ENCODE measurements at regions not wholly inside any gene's neighbourhood (a gene's known extent, or its start where the extent isn't known, plus 50 kb on each side); places are given as distances from the start of the nearest gene placed in this dataset.

DNA sequence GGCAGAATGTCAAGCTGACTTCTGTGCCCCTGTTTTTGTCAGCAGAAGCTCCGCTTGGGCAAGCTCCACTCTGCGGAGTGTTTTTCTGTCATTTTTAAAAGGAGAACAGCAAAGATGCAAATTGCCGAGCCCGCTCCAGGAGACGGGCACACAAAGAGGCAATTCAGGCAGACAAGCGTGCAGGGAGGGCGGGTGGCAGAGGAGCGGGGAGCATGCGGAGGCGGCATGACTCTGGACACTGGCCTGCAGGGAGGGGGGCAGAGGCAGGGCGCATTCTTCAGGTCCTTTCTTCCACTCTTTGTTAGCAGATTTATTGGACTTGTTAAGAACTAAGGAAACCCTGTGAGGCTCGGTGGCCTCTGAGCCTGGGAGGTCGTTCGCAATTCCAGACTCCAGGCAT is 187.3 kb upstream of the RMST start:
- no peak for DNase-seq (ENCODE audit: low read depth)

DNA sequence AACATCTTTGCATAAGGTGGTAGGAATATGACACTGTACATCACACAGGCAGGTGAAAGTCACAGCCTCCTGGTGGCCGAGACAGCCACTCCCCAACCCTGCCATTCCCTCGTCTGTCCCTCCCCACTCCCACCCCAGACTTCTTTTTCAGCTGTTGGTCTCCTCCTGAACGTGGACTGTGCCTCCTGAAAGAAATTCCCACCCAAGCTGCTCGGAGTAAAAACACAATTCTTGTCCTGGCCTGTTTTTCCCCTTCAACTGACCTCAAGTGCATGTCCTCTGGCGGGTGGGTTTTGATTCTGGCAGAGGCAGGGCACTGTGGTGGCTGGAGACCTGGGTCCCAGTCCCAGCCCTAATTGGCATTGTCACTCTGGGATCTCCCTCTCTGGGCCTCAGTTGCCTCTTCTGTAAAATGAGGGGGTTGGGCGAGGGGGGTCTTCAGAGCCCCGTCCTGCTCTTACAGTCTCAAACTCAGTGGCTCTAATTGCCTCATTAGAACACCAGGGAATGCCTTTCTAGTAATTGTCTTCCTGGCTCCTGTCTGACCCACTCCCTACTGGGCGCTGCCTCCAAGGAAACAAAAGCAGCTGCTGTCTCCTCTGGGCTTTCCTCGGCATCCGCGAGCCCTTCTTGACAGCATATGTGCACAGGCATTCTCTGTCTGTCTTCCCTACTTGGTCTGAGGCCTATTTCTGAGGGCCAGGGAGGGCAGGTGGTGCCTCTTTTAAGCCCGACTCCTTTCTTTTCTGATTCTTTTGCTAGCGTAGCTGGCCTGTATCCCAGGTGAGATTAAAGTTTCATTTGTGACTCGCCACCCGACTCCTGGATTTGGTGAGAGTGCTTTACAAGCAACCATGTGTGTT is 186.6 kb upstream of the RMST start:
- DNase-seq (ENCODE audit: low read depth): no peak

DNA sequence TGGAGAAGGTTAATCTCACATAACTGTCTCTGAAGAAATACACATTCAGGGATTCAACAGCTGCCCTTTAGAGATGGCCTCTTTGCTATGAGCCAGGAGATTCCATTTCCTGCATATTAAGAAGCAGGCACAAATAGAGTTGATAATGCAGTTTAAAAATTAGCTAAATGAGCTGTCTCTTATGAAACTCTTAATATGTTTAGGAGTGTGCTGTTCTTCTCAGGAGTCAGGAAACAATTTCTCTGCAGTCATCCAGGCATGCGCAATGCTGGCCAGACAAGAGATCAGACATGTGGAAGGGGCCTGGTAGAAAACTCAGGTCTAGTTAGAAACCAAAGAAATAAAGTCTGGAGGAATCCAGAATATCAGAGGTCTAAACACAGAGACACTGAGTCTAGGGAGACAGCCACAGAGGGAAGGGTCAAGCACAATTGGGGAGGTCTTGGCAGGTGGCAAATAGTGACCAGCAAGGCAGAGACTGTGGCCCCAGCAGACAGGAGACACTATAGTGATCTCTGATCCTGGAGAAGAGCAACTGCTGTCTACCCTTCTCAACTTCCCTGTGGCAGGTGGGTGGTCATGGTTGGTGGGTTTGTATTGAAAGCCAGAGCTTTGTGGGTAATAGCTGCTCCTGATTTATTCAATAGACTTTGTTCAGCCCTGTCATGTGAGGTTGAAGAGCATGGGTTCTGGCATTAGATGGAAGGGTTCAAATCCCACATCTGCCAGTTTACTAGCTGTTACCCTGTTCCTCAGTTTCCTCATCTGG is 185.8 kb upstream of the RMST start:
- no peak for DNase-seq (ENCODE audit: low read depth)

DNA sequence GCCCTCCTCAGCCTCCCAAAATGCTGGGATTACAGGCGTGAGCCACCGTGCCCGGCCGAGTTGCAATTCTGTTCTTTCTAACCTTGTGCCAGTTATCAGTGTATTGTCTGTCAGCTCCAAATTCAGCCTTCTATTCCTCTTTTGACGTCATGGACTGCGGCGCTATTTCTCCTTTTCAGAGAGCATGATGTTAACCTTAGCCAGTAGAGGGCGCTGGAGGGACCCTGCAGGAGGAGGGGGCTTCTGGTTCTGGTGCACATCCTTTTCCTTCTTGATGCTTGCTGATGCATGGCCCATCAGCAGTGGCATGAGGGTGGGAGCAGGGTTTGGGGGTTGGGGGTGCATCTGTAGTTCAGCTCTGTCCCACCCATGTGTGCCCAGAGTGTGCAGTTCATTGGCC is 179.3 kb upstream of the RMST start:
- no peak for DNase-seq (ENCODE audit: low read depth)

DNA sequence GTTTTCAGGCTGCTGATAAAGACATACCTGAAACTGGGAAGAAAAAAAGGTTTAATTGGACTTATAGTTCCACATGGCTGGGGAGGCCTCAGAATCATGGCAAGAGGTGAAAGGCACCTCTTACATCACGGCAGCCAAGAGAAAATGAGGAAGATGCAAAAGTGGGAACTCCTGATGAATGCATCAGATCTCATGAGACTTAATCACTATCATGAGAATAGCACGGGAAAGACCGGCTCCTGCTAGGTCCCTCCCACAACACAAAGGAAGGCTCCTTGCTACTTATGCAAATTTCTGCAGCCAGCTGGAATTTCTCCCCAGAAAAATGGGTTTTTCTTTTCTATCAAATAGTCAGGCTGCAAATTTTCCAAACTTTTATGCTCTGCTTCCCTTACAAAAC is 174.1 kb upstream of the RMST start:
- DNase-seq (ENCODE audit: low read depth): no peak

- no peak for DNase-seq (ENCODE audit: low read depth)
These were observed 170.0 kb upstream of the RMST start for GRCh38 chr12:97292588-97292987.

DNA sequence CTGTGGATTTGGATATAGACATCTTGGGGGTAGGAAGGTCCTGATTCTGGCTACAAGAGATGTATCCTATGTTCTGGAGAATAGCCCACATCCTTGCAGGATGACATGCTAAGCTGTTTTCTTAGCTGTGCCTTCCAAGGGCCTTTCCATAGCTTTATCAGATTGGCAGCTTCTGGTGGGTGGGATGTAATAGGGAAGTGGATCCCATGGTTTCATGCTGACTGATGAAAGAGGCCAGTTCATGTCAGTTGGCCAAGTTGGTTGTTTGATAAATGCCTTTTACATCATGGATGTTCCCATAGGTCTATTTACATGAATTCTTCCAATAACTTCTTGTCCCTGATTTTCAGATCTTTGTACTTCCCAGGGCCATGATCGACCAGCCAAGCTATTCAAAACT is 169.1 kb upstream of the RMST start:
- no peak for DNase-seq (ENCODE audit: low read depth)

DNA sequence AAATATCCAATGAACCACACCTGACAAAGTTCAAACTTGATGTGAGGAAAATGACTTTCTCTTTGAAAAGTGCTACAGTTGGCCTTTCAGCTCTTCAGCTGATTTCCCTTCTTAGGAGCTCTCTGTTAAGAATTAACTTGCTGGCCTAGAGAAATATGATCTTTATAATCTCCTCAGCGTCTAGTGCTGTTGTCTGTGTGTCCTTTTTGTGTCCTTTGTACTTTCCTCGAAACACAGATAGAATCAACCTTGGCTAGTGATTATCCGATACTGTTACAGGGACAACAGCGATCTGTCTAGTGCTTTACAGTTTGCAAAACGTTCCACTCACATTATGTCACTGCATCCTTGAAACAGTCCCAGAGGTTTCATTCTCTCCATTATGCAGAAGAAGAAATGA is 162.8 kb upstream of the RMST start:
- no peak for DNase-seq (ENCODE audit: low read depth)

DNA sequence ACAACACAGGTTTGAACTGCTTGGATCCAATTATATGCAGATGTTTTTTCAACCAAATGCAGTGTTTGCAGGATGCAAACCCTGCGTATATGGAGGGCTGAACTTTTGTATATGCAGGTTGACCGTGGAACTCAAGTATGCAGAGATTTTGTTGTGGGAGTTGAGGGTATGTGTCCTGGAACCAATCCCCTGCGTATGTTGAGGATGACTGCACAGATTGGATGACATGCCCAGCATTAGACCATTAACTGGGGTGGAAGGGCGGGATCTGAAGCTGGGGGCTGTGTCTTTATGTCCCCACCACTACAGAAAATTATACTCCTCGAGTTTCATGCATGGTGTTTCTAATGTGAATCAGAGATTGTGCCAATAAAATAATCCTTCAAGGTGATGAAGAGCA is 162.2 kb upstream of the RMST start:
- DNase-seq (ENCODE audit: low read depth): no peak

- DNase-seq (ENCODE audit: low read depth): no peak
These were observed 161.7 kb upstream of the RMST start for GRCh38 chr12:97300891-97301290.

GRCh38 chr12:97301576-97301975 is 161.0 kb upstream of the RMST start:
- no peak for DNase-seq (ENCODE audit: low read depth)

DNA sequence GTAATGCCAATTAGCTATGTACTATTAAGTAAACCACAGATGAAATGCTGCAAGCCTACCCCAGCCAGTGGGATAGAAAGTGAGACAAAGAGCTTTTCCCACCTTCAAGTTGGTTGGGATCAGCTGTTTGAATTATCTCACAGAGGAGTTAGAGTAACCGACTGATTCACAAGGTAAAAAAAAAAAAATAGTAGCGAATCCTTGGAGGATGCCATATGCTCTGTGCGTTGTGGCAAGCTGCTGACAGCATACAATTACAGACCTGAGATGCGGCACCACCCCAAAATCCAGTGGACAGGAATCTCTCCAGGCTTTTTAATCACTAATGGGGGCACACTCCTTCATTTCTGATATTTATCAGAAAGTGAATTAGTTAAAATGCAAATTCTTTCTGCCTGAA is 157.0 kb upstream of the RMST start:
- no peak for DNase-seq (ENCODE audit: low read depth)

DNA sequence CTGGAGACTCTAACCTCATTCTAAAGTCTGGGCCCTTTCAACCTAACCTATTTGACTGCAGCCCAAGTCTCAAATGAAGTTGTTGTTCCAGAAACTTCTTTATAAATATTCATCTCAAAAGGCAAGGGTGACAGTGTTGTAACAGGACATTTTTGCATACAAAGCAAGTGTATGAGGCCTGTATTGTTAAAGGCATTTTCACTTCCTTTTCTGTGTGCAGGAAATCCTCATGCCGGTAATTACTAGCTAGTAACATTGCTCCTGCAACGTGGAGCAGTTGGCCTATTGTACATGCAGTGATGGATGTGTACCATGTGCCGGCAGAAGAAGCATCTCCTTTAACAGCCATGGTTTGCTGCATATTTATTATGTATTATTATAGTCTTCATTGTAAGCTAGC is 156.5 kb upstream of the RMST start:
- DNase-seq (ENCODE audit: low read depth): no peak

DNA sequence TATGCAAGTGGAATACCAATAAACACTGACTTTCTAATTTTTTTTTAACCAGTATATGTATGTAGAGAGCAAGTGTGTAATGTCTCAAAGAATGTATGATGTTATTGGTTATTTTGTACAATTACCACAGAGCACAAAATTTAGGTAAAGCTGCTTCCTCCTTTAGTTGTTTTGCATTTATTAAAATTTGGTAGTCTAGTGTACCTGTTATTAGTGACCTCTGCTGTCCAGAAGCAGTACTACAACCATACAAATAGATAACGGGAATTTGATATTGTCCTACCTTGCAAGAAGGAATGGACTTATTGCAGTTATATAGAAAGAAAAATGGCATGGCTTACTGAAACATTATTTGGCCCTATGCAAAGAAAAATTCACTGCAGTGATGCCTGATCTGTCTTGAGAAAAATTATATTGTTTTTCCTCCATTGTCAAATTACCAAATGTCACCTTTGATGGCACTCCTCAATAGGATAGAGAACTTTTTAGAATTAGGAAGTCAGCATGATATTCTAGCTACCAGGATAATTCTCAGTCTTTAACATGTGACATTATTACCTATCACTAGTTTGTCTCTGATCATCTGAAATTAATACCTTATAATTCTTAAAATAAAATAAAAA is 153.9 kb upstream of the RMST start:
- no peak for DNase-seq (ENCODE audit: low read depth)

GRCh38 chr12:97309921-97310320 is 152.7 kb upstream of the RMST start:
- DNase-seq (ENCODE audit: low read depth): no peak

GRCh38 chr12:97312570-97313135 is 150.0 kb upstream of the RMST start:
- no peak for DNase-seq (ENCODE audit: low read depth)

- DNase-seq (ENCODE audit: low read depth): no peak
These were observed 149.0 kb upstream of the RMST start for GRCh38 chr12:97313471-97314190.

DNA sequence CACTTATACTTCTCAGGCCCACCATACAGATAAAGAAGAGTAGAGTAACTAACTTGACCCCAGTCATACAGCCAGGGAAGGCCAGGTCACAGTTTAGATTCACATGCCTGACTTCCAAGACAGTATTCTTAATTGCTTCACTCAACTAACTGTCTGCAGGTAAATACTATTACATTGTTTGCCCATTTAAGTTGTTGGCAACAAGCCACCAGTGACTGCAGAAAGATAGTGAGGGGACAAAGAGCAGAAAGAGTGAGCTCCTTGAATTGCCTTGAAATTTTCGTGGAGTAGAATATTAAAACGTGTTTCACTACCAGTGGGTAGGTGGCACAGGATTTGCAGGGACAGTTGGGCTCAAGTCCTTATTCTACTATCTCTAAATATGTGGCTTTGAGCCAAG is 146.3 kb upstream of the RMST start:
- no peak for DNase-seq (ENCODE audit: low read depth)

DNA sequence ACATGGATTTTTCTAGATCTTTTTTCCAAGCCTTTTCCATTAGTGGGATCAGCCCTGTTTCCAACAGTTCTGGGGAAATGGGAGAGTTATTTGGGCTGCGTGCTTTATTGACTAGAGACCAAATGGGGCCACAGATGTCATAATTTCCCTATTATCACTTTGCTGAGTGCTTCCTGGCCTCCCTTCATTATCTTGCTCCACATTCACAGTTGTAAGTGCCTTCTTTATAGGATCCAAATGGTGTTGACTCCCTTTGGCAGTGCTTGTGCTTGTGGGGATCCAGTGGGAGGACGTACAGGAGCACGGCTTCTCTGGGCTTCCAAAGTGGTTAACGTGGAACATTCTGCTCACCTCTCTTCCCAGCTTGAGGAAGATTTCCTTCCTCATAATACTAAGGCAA is 141.0 kb upstream of the RMST start:
- DNase-seq (ENCODE audit: low read depth): no peak

DNA sequence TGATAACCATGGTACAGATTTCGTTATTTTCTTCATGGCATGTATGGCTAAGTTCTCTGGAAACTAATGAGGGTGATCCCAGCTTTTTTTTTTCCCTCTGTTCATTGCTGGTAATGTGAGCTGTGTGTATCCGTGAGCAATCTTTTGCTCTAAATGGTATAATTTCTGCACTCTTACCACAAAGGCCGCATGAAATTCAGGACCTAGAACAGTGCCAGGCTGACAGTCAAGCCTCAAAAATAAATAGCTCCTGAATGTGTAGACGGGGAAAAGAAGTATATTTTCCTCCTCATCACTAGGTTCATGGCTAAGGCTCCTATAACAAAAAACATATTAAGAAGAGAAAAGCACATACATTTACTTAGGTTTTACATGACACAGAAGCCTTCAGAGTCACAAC is 140.2 kb upstream of the RMST start:
- no peak for DNase-seq (ENCODE audit: low read depth)

GRCh38 chr12:97323154-97323553 is 139.4 kb upstream of the RMST start:
- no peak for DNase-seq (ENCODE audit: low read depth)

DNA sequence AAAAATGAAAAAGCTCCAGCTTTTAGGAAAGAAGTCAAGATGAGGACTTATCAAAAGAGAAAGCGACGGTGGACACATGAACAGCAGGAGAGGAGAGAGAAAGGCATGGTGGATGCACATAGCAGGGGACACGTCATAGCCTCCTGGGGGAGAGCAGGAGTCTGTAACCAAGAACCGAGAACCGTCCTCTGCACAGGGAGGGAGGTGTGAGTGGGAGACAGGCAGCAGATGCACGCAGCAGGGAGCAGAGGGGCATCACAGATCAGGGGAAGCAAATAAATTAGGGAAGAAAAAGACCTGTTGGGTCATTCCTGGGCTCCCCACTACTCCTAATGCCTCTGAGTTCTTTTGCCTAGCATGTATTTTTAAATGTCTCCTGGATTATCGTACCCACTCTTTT is 138.1 kb upstream of the RMST start:
- no peak for DNase-seq (ENCODE audit: low read depth)
